ENCODE measurements at regions not wholly inside any gene's neighbourhood (a gene's known extent, or its start where the extent isn't known, plus 50 kb on each side); places are given as distances from the start of the nearest gene placed in this dataset.

DNA sequence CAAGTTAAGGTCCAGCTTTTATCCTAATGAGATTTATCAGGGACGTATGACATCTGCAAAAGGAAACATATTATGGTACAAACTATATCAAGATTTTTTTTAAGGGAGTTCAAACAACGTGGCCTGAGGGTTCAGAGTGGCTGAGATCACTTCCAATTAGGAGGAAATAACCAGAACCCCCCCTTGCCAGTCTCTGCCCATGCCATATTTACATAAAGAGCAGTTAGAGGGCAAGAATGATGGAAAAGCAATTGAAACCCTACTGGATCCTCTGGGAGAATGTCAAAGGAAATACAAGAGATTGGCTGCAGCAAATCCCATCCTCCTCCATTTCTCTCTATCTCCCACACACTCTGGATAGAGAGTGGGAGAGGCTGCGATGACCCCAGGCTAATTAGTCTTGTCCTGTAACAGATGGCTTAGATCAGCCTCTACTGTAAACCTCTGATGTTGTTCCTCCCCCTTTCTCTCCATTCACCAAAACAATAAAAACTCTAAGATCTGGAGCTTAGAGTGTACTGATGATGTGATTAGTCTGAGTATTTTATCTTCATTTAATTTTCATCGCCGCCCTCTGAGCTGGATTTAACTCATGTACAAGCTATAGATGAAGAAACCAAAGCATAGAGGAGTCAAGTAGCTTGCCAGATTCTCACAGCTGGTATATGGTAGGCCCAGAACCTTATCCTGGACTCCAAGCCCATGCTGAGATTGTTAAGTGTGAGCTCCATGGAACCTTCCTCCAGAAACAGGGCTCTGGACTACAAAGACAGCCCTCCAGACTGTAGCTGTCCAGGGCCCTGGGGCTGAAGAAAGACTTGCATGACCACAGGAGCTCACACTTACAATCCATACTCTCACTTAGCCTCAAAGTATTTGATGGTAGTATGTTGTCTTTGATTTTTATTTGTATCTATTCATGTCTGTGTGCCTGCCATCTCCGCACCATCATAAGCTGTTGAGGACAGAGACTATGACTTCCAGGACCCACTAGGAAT, 54.1 kb upstream of the GNG2 start:
- Histone ChIP-seq H3K27me3 (no peaks in the 10 kb centered on the region), H3K27ac (replicated peaks in 1 of 4) (no peak overlapping the region), H3K4me1 (peaks cover 0 to 17% (median 14%) of the 10 kb centered on the region in 4 donors), H3K36me3 (no peaks in the 10 kb centered on the region), H3K4me3 (no peak overlapping the region), H3K9me3 (peaks cover 0 to 4% (median 1%) of the 10 kb centered on the region in 4 donors)
- WGBS: 66% methylated on average over 6 of the region's 6 CpGs
- TF ChIP-seq CTCF (IDR thresholded peaks at IDR 0.05): no peak
- no peak for TF ChIP-seq POLR2AphosphoS5 (IDR thresholded peaks at IDR 0.05)
- no peak for TF ChIP-seq POLR2A (IDR thresholded peaks at IDR 0.05; ENCODE audit: low read depth)
- no peak for TF ChIP-seq EP300 (IDR thresholded peaks at IDR 0.05)
- peak; percentile 89 for DNase-seq (ENCODE audit: extremely low spot score)
- intact Hi-C loops (cut with DNase I): no loop called here

GRCh38 chr14:51807356-51807755, 53.1 kb upstream of the GNG2 start:
- WGBS: 32% methylated on average over 6 of the region's 6 CpGs
- intact Hi-C loops (cut with DNase I): no loop called here

More at GRCh38 chr14:51807356-51807755, 53.1 kb upstream of the GNG2 start:
- H3K36me3 ChIP-seq: no peaks in the 10 kb centered on the region
- peaks cover 0 to 17% (median 14%) of the 10 kb centered on the region in 4 donors for H3K4me1 ChIP-seq
- no peak for DNase-seq (ENCODE audit: extremely low spot score)
- no peak overlapping the region for H3K27ac ChIP-seq (replicated peaks in 1 of 4)
- H3K27me3 ChIP-seq: no peaks in the 10 kb centered on the region
- no peak for TF ChIP-seq CTCF (IDR thresholded peaks at IDR 0.05)
- TF ChIP-seq EP300 (IDR thresholded peaks at IDR 0.05): no peak
- TF ChIP-seq POLR2AphosphoS5 (IDR thresholded peaks at IDR 0.05): no peak
- TF ChIP-seq POLR2A (IDR thresholded peaks at IDR 0.05; ENCODE audit: low read depth): no peak
- peaks cover 0 to 4% (median 1%) of the 10 kb centered on the region in 4 donors for H3K9me3 ChIP-seq
- H3K4me3 ChIP-seq: no peak overlapping the region

Small RNA genes in the stretch of these regions (small RNA-seq; reads per million reads assigned to genes)
- gene AL079307.3: 0 reads per million in 3 donors

Data from esophagus muscularis mucosa (tissue), 4 donors.